ENCODE measurements at regions not wholly inside any gene's neighbourhood (a gene's known extent, or its start where the extent isn't known, plus 50 kb on each side); places are given as distances from the start of the nearest gene placed in this dataset.

GRCh38 chr2:2906091-2906490 is 471.5 kb downstream of the EIPR1 start:
- peaks cover 20% of the 10 kb centered on the region for H3K27me3 Mint-ChIP-seq (ENCODE audit: low read depth)
- H3K9me3 Mint-ChIP-seq (ENCODE audit: low read depth): no peaks in the 10 kb centered on the region
- DNase-seq (ENCODE audit: low spot score): no peak
- H3K27ac Mint-ChIP-seq (ENCODE audit: unreplicated experiment): no peak overlapping the region
- H3K36me3 Mint-ChIP-seq (ENCODE audit: low read depth): no peaks in the 10 kb centered on the region
- TF ChIP-seq CTCF (IDR thresholded peaks at IDR 0.05): no peak
- no peak overlapping the region for H3K4me3 Mint-ChIP-seq (ENCODE audit: unreplicated experiment)
- H3K4me1 Mint-ChIP-seq (ENCODE audit: low read depth): no peaks in the 10 kb centered on the region

- H3K27me3 Mint-ChIP-seq (ENCODE audit: low read depth): peaks cover 20% of the 10 kb centered on the region
- H3K9me3 Mint-ChIP-seq (ENCODE audit: low read depth): no peaks in the 10 kb centered on the region
- no peaks in the 10 kb centered on the region for H3K4me1 Mint-ChIP-seq (ENCODE audit: low read depth)
- no peak for DNase-seq (ENCODE audit: low spot score)
- TF ChIP-seq CTCF (IDR thresholded peaks at IDR 0.05): no peak
- no peak overlapping the region for H3K4me3 Mint-ChIP-seq (ENCODE audit: unreplicated experiment)
- H3K36me3 Mint-ChIP-seq (ENCODE audit: low read depth): no peaks in the 10 kb centered on the region
- H3K27ac Mint-ChIP-seq (ENCODE audit: unreplicated experiment): no peak overlapping the region
Measured at GRCh38 chr2:2904721-2905350, 472.8 kb downstream of the EIPR1 start.

- Mint-ChIP-seq H3K27ac (ENCODE audit: unreplicated experiment) (no peak overlapping the region), H3K36me3 (ENCODE audit: low read depth) (no peaks in the 10 kb centered on the region), H3K27me3 (ENCODE audit: low read depth) (peaks cover 18% of the 10 kb centered on the region), H3K4me3 (ENCODE audit: unreplicated experiment) (no peak overlapping the region), H3K4me1 (ENCODE audit: low read depth) (no peaks in the 10 kb centered on the region), H3K9me3 (ENCODE audit: low read depth) (no peaks in the 10 kb centered on the region)
- no peak for DNase-seq (ENCODE audit: low spot score)
- TF ChIP-seq CTCF (IDR thresholded peaks at IDR 0.05): no peak
Measured at GRCh38 chr2:2902547-2903281, 474.9 kb downstream of the EIPR1 start.

- H3K4me1 Mint-ChIP-seq (ENCODE audit: low read depth): no peaks in the 10 kb centered on the region
- no peak for DNase-seq (ENCODE audit: low spot score)
- H3K36me3 Mint-ChIP-seq (ENCODE audit: low read depth): no peaks in the 10 kb centered on the region
- H3K27ac Mint-ChIP-seq (ENCODE audit: unreplicated experiment): no peak overlapping the region
- H3K9me3 Mint-ChIP-seq (ENCODE audit: low read depth): no peaks in the 10 kb centered on the region
- H3K4me3 Mint-ChIP-seq (ENCODE audit: unreplicated experiment): no peak overlapping the region
- H3K27me3 Mint-ChIP-seq (ENCODE audit: low read depth): peaks cover 12% of the 10 kb centered on the region
- no peak for TF ChIP-seq CTCF (IDR thresholded peaks at IDR 0.05)
Measured at GRCh38 chr2:2901384-2902345, 476.0 kb downstream of the EIPR1 start.

- H3K9me3 Mint-ChIP-seq (ENCODE audit: low read depth): no peaks in the 10 kb centered on the region
- no peaks in the 10 kb centered on the region for H3K4me1 Mint-ChIP-seq (ENCODE audit: low read depth)
- peaks cover 10% of the 10 kb centered on the region for H3K27me3 Mint-ChIP-seq (ENCODE audit: low read depth)
- no peak for DNase-seq (ENCODE audit: low spot score)
- no peak overlapping the region for H3K4me3 Mint-ChIP-seq (ENCODE audit: unreplicated experiment)
- no peak overlapping the region for H3K27ac Mint-ChIP-seq (ENCODE audit: unreplicated experiment)
- TF ChIP-seq CTCF (IDR thresholded peaks at IDR 0.05): no peak
- no peaks in the 10 kb centered on the region for H3K36me3 Mint-ChIP-seq (ENCODE audit: low read depth)
Measured at GRCh38 chr2:2899826-2900225, 477.8 kb downstream of the EIPR1 start.

Measured in chondrocyte (in vitro differentiated cells).